Activated T-cell treated with anti-CD3 and anti-CD28 coated beads, Interleukin-2, amount 50 U/mL, for 72 hours (primary cell): ENCODE measurements at regions not wholly inside any gene's neighbourhood (a gene's known extent, or its start where the extent isn't known, plus 50 kb on each side); places are given as distances from the start of the nearest gene placed in this dataset.
A peak's percentile ranks its signal among the peaks of the same experiment; 100 is the strongest.

ENCODE experiments used
- ATAC-seq, 2 donors: fragments of 150-1000 bp; cut with Tn5 transposase; replicated peaks in 1 of 2; 2 replicates each; pipeline ENCODE4 v1.10.0; 2021; ENCODE audit warnings: moderate library complexity in 2 of 2, mild to moderate bottlenecking in 1 of 2
- DNase-seq, 2 donors: peaks; one replicate each; pipeline ENCODE4 v3.0.0; 2021 to 2022; ENCODE audit warnings: mixed read lengths in 1 of 2
- H3K27ac Mint-ChIP-seq: one replicate; pipeline ENCODE4 v1.8.0; 2022; ENCODE audit warnings: mild to moderate bottlenecking, moderate library complexity, mixed read lengths
- H3K27me3 Mint-ChIP-seq: one replicate; pipeline ENCODE4 v1.8.0; 2022; ENCODE audit warnings: low read depth, mixed read lengths
- H3K36me3 Mint-ChIP-seq, 2 donors: one replicate each; pipeline ENCODE4 v1.8.0; 2022; ENCODE audit warnings: mixed read lengths in 2 of 2, mild to moderate bottlenecking in 1 of 2; ENCODE audit not compliant: insufficient read depth in 2 of 2
- H3K4me1 Mint-ChIP-seq: one replicate; pipeline ENCODE4 v1.8.0; 2022; ENCODE audit warnings: low read depth, mixed read lengths
- H3K4me3 Mint-ChIP-seq, 2 donors: one replicate each; pipeline ENCODE4 v1.8.0; 2022; ENCODE audit warnings: mild to moderate bottlenecking in 2 of 2, mixed read lengths in 2 of 2, moderate library complexity in 2 of 2
- H3K9me3 Mint-ChIP-seq, 2 donors: one replicate each; pipeline ENCODE4 v1.8.0; 2022; ENCODE audit warnings: mixed read lengths in 2 of 2

DNA sequence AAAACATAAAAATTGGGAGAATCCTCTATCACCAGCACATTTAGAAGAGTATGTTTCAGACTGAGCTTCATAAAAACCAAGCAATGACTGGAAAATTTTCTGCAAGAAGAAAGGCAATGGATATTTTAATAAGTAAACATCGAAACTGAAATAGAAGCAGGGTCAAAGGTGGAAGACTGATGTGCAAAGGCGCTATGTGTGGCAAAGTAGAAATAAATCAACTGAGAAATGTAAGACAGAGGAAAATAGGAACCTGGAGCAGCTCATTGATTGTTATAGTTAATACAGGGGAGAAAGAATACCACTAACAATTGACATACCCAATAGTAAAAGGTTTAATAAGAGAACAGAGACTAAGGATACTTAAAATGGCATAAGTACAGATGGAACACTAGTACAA, 818.4 kb downstream of the SOCS6 start:
- H3K4me3 Mint-ChIP-seq: no peak overlapping the region
- no peaks in the 10 kb centered on the region for H3K36me3 Mint-ChIP-seq
- H3K9me3 Mint-ChIP-seq: no peaks in the 10 kb centered on the region
- no peak for DNase-seq
- H3K27ac Mint-ChIP-seq: no peak overlapping the region
- no peaks in the 10 kb centered on the region for H3K27me3 Mint-ChIP-seq
- ATAC-seq: no peak
- H3K4me1 Mint-ChIP-seq: no peaks in the 10 kb centered on the region

DNA sequence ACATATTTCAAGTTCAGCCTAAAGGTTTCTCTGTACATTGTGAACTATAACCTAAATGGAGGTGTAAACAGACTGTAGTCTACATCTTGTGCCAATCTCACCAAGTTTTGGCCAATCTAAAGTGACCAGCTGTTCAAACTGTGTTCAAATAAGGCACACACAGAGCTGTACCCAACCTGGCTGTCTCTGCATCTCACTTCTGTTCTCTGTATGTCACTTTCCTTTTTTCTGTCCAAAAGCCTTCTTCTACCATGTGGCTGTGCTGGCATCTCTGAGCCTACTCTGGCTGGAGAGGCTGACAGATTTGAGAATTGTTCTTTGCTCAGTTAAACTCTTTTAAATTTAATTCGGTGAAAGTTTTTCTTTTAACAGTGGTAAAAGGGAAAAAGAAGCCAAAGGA, 817.9 kb downstream of the SOCS6 start:
- Mint-ChIP-seq H3K9me3 (no peaks in the 10 kb centered on the region), H3K36me3 (no peaks in the 10 kb centered on the region), H3K27ac (no peak overlapping the region), H3K4me3 (no peak overlapping the region), H3K4me1 (no peaks in the 10 kb centered on the region), H3K27me3 (no peaks in the 10 kb centered on the region)
- DNase-seq (no peak), ATAC-seq (no peak)

DNA sequence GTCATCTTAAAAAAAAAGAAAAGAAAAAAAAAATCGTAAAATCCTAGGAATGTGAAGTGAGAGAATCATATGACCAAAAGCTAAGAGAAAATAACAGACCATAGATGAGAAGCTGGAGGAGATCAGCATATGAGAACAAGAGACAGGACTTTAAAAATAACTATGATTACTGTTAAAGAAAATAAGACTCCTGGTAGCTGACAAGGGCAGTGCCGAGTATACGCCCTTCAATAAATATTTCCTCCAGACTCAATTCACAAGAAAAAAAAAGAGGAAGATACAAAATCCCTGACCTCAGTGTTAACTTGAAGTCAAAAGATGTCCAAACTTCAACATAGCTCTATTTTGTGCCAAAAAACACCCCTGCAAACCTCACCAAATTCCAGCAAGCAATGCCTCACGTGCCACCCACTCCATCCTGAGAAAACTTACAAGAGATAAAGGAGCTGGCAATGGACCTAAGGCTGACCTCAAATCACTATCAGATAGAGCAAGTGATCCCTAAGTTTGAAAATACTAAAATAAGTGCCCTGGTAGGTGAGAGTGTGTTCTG, 817.2 kb downstream of the SOCS6 start:
- H3K27ac Mint-ChIP-seq: peak overlapping the region; percentile 84
- H3K27me3 Mint-ChIP-seq: no peaks in the 10 kb centered on the region
- H3K36me3 Mint-ChIP-seq: no peaks in the 10 kb centered on the region
- H3K4me3 Mint-ChIP-seq: no peak overlapping the region
- no peaks in the 10 kb centered on the region for H3K4me1 Mint-ChIP-seq
- ATAC-seq (no peak), DNase-seq (no peak)
- H3K9me3 Mint-ChIP-seq: no peaks in the 10 kb centered on the region

DNA sequence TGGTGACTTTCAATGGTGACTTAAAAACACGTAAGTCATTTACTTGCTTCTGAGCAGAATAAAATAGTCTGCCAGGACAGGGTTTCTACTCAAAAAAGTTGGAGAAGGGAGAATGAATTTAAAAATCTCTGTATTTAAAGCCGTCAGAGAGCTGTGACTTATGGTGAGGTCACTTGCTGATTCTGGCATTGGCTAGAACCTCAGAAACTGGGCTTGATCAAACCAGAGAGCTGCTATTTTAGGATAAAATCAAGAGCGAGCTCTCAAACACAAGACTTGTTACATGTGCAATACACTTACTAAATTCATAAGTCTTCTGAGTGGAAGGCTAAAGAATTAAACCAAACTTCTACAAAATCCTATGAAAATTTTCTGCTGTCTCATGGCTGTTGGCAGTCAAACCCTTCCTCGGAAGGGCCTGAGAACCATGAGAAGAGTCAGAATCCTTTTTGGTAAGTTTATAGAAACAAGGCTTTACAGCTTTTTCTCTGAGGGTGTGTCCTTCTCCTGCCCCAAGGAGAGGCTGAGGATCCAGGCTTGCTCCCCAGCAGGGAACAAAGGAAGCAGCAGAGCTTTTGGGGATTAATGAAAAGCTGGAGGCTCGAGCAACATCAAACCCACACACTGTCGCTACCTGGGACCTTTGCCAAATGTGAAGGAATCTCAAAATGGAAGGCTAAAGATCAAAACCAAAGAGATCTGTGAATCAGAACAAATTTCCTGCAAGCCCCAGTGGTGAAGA, 816.4 kb downstream of the SOCS6 start:
- DNase-seq (no peak), ATAC-seq (no peak)
- Mint-ChIP-seq H3K27ac (no peak overlapping the region), H3K27me3 (no peaks in the 10 kb centered on the region), H3K36me3 (no peaks in the 10 kb centered on the region), H3K4me1 (no peaks in the 10 kb centered on the region), H3K9me3 (no peaks in the 10 kb centered on the region), H3K4me3 (no peak overlapping the region)

DNA sequence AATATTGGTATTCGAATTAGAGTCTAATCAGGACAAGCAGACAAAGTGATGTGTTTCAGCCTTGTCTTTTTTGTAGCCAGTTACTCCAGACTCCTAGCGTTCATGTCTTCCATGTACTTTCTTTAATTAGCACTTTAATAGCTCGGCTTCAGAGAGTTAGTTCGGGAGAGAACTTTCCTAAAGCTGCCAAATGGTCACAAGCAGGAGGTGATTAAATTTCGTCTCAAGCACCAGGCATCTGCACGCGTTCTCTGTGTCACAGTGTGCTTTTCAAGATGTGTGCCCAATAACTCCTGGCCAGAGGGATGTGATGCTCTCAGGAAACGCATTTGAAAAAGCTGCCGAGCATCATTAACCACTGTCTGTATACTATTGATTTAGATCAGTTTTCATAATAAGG, 790.8 kb downstream of the SOCS6 start:
- no peak for DNase-seq
- H3K4me3 Mint-ChIP-seq: no peak overlapping the region
- H3K27ac Mint-ChIP-seq: no peak overlapping the region
- no peaks in the 10 kb centered on the region for H3K27me3 Mint-ChIP-seq
- no peaks in the 10 kb centered on the region for H3K36me3 Mint-ChIP-seq
- peaks cover 0 to 2% of the 10 kb centered on the region in 2 donors for H3K9me3 Mint-ChIP-seq
- no peaks in the 10 kb centered on the region for H3K4me1 Mint-ChIP-seq
- ATAC-seq: no peak

DNA sequence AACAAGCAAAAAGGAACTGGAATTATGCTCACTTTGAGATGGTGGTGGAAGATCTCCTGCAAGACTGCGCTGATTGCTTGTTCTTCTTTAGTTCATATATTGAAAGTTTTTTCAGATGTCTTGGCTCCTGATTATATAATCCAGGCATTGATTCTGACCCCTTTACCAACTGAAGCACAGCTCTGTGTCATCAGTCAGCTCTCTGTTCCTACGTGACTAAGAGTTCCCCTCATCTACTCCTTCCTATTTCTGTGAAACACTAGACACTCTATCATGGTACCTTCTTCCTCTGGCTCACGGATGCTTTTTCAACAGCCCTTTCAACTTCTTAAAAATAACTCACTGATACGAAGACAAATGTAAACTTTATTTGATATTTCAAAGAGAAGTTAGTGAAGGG, 788.6 kb downstream of the SOCS6 start:
- ATAC-seq (no peak), DNase-seq (no peak)
- H3K27ac Mint-ChIP-seq: no peak overlapping the region
- no peak overlapping the region for H3K4me3 Mint-ChIP-seq
- no peaks in the 10 kb centered on the region for H3K4me1 Mint-ChIP-seq
- H3K36me3 Mint-ChIP-seq: no peaks in the 10 kb centered on the region
- H3K9me3 Mint-ChIP-seq: peaks cover 0 to 2% of the 10 kb centered on the region in 2 donors
- no peaks in the 10 kb centered on the region for H3K27me3 Mint-ChIP-seq

DNA sequence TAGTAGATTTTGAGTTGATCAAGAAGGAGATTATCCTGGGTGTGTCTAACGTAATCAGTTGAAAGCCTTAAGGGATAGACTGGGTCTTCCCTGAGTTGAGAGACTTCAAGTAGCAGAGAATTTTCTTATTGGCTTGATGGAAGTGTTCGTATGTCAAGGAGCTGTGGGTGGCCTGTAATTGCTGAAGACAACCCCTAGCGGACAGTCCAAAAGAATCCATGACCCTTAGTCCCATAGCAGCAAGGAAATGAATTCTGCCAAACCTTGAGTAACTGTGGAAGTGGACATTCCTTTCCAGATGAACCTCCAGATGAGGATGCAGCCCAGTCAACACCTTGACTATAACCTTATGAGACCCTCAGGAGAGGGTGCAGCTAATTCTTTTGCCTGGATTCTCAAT, 786.3 kb downstream of the SOCS6 start:
- Mint-ChIP-seq H3K4me3 (no peak overlapping the region), H3K27me3 (no peaks in the 10 kb centered on the region), H3K9me3 (peaks cover 0 to 2% of the 10 kb centered on the region in 2 donors), H3K36me3 (no peaks in the 10 kb centered on the region), H3K4me1 (no peaks in the 10 kb centered on the region), H3K27ac (no peak overlapping the region)
- ATAC-seq (no peak), DNase-seq (no peak)

DNA sequence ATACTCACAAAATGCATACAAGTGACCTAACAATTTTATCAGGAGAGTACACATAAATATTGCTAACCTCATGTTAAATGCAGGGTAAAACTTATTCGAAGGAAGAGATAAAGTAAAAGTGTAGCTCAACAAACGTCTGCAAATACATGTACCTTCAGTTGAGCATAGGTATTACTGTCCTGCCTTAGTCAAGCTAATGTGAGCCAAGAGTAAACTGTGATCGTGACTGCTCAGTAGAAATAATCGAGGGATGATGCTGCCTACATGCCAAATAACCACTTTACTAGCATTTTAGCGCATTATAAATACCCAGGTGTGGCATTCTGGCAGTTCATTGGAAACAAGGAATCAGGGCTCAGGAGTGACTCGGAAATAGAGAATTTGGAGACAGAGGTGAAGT, 779.5 kb downstream of the SOCS6 start:
- Mint-ChIP-seq H3K4me1 (no peaks in the 10 kb centered on the region), H3K27me3 (no peaks in the 10 kb centered on the region), H3K36me3 (no peaks in the 10 kb centered on the region), H3K9me3 (no peaks in the 10 kb centered on the region), H3K27ac (no peak overlapping the region), H3K4me3 (no peak overlapping the region)
- ATAC-seq (no peak), DNase-seq (no peak)

DNA sequence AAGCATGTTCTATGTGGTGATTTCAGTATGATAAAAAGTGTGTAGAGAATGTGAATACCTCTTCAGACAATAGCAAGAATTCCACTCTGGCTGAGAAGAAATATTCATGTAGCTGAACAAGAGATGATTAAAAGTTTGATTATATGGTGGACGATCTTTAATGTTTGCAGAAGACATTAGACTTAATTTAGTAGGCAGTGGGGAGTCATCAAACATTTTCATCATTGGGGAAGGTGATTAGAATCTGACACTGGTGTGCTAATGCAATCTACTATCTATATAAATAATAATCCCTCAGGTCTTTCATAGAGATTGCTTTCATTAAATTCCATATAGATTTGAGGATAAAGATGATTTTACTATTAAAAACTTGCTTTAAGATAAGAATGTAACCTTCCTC, 761.0 kb downstream of the SOCS6 start:
- Mint-ChIP-seq H3K9me3 (no peaks in the 10 kb centered on the region), H3K36me3 (no peaks in the 10 kb centered on the region), H3K4me1 (no peaks in the 10 kb centered on the region), H3K27me3 (no peaks in the 10 kb centered on the region), H3K27ac (no peak overlapping the region), H3K4me3 (no peak overlapping the region)
- no peak for DNase-seq
- ATAC-seq: no peak

DNA sequence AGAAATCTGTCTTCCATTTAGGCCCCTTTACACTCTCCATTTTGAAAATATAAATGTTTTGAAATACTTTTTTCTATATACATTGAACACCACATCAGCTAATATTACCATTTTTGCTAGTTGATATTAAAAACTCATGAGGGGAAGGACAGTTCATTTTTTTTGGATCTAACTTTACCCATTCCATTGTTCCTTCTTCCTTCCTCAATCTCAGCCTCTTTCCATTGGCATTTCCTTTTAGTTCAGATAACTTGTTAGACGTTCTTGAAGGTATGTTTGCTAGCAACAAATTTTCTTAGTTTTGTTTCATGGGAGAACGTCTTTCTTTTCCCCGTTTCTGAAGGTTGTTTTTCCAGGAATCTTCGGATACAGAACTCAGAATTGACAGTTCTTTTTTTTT, 759.0 kb downstream of the SOCS6 start:
- DNase-seq (no peak), ATAC-seq (no peak)
- Mint-ChIP-seq H3K27ac (no peak overlapping the region), H3K27me3 (no peaks in the 10 kb centered on the region), H3K4me1 (no peaks in the 10 kb centered on the region), H3K36me3 (no peaks in the 10 kb centered on the region), H3K9me3 (peaks cover 0 to 1% of the 10 kb centered on the region in 2 donors), H3K4me3 (no peak overlapping the region)

DNA sequence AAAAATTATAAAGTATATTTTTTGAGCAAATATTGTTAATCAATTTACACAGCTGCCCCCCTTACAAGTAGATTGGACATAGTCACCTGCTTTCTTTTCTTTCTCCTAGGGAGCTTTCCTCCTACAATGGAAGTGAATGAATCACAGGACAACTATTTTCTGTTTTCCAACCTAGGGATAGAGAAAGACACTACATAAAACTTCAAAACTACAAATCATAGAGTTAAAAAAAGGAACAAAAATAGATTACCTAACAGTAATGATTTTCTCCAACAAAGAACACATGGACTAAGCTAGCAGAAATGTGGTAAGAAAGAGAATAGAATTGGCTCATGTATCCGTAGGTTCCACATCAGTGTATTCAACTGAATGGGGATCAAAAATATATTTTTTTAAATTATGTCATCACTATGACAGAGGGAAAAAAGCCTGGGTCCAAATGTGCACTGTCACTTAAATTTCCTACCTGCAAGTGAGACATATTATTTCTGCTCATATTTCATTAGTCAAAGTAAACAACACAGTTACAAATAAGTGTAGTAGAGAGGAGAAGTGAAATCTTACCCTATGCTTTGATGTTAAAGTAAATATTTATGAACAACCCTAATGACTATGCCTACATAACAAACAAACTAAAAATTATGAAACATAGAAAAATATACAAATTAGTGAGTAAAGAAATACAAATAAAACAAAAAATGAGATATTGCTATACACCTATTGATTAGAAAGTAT, 756.7 kb downstream of the SOCS6 start:
- peaks cover 0 to 1% of the 10 kb centered on the region in 2 donors for H3K9me3 Mint-ChIP-seq
- H3K27me3 Mint-ChIP-seq: no peaks in the 10 kb centered on the region
- ATAC-seq (no peak), DNase-seq (no peak)
- no peak overlapping the region for H3K27ac Mint-ChIP-seq
- no peak overlapping the region for H3K4me3 Mint-ChIP-seq
- H3K36me3 Mint-ChIP-seq: no peaks in the 10 kb centered on the region
- H3K4me1 Mint-ChIP-seq: no peaks in the 10 kb centered on the region

DNA sequence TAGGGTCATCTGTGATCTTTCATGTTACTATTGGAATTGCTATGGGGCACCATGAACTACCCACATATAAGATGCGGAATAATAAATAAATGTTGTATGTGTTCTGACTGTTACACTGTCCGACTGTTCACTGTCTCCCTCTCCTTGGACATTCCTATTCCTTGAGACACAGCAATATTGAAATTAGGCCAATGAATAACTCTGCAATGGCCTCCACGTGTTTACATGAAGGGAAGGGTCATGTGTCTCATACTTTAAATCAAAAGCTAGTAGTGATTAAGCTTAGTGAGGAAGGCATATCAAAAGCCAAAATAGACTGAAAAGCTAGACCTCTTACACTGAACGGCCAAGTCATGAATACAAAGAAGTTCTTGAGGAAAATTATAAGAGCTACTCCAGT, 751.3 kb downstream of the SOCS6 start:
- ATAC-seq (no peak), DNase-seq (no peak)
- H3K9me3 Mint-ChIP-seq: peaks cover 0 to 3% of the 10 kb centered on the region in 2 donors
- no peaks in the 10 kb centered on the region for H3K4me1 Mint-ChIP-seq
- no peaks in the 10 kb centered on the region for H3K27me3 Mint-ChIP-seq
- H3K36me3 Mint-ChIP-seq: no peaks in the 10 kb centered on the region
- no peak overlapping the region for H3K27ac Mint-ChIP-seq
- no peak overlapping the region for H3K4me3 Mint-ChIP-seq

DNA sequence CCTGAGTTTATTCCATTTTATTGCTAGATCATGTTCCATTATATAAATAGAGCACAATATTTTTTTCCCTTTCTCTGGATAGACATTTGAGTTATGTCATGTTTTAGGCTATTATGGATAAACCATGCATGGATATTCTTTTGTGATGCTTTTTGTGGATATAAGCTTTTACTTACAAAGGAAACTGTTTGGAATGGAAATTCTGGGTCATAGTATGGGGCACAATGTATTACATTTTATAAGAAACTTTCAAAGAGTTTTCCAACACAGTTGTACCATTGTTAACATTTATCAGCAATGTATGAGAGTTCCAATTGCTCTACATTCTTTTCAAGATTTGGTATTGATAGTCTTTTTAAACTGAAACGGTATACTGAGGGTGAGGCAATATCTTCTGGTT, 749.4 kb downstream of the SOCS6 start:
- Mint-ChIP-seq H3K4me1 (no peaks in the 10 kb centered on the region), H3K4me3 (no peak overlapping the region), H3K36me3 (no peaks in the 10 kb centered on the region), H3K9me3 (peaks cover 0 to 4% of the 10 kb centered on the region in 2 donors), H3K27me3 (no peaks in the 10 kb centered on the region), H3K27ac (no peak overlapping the region)
- ATAC-seq (no peak), DNase-seq (no peak)
